Loucy (cell line): ENCODE measurements at regions not wholly inside any gene's neighbourhood (a gene's known extent, or its start where the extent isn't known, plus 50 kb on each side); places are given as distances from the start of the nearest gene placed in this dataset.
"Not testable (repeated sequence)": the region's sequence is repeated elsewhere in the genome, so short reads cannot be mapped to it uniquely, and the experiment has no call there.

Experiments used
- H2AFZ ChIP-seq: fragments of 200-600 bp; sonication (generic); 2 replicates; pipeline ENCODE4 v1.6.0; 2016; ENCODE audit warnings: antibody characterized with exemption, mild to moderate bottlenecking, low read length, moderate library complexity
- H3F3A ChIP-seq: fragments of 200-600 bp; 2 replicates; pipeline ENCODE4 v1.6.0; 2016; ENCODE audit warnings: antibody characterized with exemption, low read depth, mild to moderate bottlenecking
- H3K27me3 ChIP-seq: fragments of 200-600 bp; sonication (generic); 2 replicates; pipeline ENCODE4 v1.6.1; 2014; ENCODE audit warnings: low read length, mild to moderate bottlenecking; ENCODE audit not compliant: insufficient read depth, poor library complexity, severe bottlenecking
- H3K36me3 ChIP-seq: fragments of 200-600 bp; sonication (generic); 2 replicates; pipeline ENCODE4 v1.6.1; 2016; ENCODE audit warnings: low read length; ENCODE audit not compliant: insufficient read depth
- H3K4me1 ChIP-seq: fragments of 200-600 bp; sonication (generic); 2 replicates; pipeline ENCODE4 v1.5.1; 2014; ENCODE audit warnings: low read length, mild to moderate bottlenecking; ENCODE audit not compliant: insufficient read depth, poor library complexity, severe bottlenecking
- H3K4me2 ChIP-seq: fragments of 200-600 bp; sonication (generic); 2 replicates; pipeline ENCODE4 v1.6.0; 2014; ENCODE audit warnings: antibody characterized with exemption, low read length, low read depth, mild to moderate bottlenecking; ENCODE audit not compliant: poor library complexity, severe bottlenecking
- H3K4me3 ChIP-seq: fragments of 200-600 bp; sonication (generic); 2 replicates; pipeline ENCODE4 v1.5.1; 2014; ENCODE audit warnings: low read length, mild to moderate bottlenecking, mixed read lengths; ENCODE audit not compliant: poor library complexity, severe bottlenecking
- H3K79me2 ChIP-seq: fragments of 200-600 bp; sonication (generic); 2 replicates; pipeline ENCODE4 v1.6.1; 2014; ENCODE audit warnings: low read length; ENCODE audit not compliant: insufficient read depth
- H3K9ac ChIP-seq: fragments of 200-600 bp; sonication (generic); 2 replicates; pipeline ENCODE4 v1.6.0; 2014; ENCODE audit warnings: mild to moderate bottlenecking, low read depth, low read length, moderate library complexity; ENCODE audit not compliant: poor library complexity, severe bottlenecking
- H3K9me2 ChIP-seq: fragments of 200-600 bp; sonication (generic); replicated peaks from 2 replicates; pipeline ENCODE4 v1.6.1; 2016; ENCODE audit warnings: low read depth, low read length, mixed read lengths
- H3K9me3 ChIP-seq: fragments of 200-600 bp; sonication (generic); 2 replicates; pipeline ENCODE4 v1.6.1; 2014; ENCODE audit warnings: mild to moderate bottlenecking, antibody characterized with exemption, low read length, low read depth; ENCODE audit not compliant: insufficient read depth
- H4K20me1 ChIP-seq: fragments of 200-600 bp; sonication (generic); 2 replicates; pipeline ENCODE4 v1.6.0; 2014; ENCODE audit warnings: antibody characterized with exemption, low read length, mild to moderate bottlenecking; ENCODE audit not compliant: insufficient read depth, poor library complexity, severe bottlenecking
- EZH2phosphoT487 ChIP-seq: fragments of 200-600 bp; IDR thresholded peaks from 2 replicates; pipeline ENCODE4 v1.6.1; 2018; ENCODE audit warnings: antibody characterized with exemption, mild to moderate bottlenecking, moderate library complexity, borderline replicate concordance
- TF ChIP-seq, protein P1 (sequence below): fragments of 200-600 bp; sonication (generic); conservative IDR thresholded peaks from 2 replicates; pipeline ENCODE4 v1.5.1; 2014; ENCODE audit warnings: mild to moderate bottlenecking, antibody characterized with exemption, low read length

GRCh38 chr4:65234061-65234460, 436.2 kb downstream of the EPHA5 start:
- Histone ChIP-seq H3K4me1 (no peaks in the 10 kb centered on the region), H2AFZ (no peak overlapping the region), H3F3A (no peaks in the 10 kb centered on the region), H3K9ac (no peak overlapping the region), H3K9me3 (no peaks in the 10 kb centered on the region), H3K4me3 (no peak overlapping the region), H3K9me2 (no peaks in the 10 kb centered on the region), H3K4me2 (no peak overlapping the region), H3K79me2 (no peaks in the 10 kb centered on the region), H4K20me1 (no peaks in the 10 kb centered on the region), H3K36me3 (no peaks in the 10 kb centered on the region), H3K27me3 (no peaks in the 10 kb centered on the region)
- TF ChIP-seq, protein P1, sequence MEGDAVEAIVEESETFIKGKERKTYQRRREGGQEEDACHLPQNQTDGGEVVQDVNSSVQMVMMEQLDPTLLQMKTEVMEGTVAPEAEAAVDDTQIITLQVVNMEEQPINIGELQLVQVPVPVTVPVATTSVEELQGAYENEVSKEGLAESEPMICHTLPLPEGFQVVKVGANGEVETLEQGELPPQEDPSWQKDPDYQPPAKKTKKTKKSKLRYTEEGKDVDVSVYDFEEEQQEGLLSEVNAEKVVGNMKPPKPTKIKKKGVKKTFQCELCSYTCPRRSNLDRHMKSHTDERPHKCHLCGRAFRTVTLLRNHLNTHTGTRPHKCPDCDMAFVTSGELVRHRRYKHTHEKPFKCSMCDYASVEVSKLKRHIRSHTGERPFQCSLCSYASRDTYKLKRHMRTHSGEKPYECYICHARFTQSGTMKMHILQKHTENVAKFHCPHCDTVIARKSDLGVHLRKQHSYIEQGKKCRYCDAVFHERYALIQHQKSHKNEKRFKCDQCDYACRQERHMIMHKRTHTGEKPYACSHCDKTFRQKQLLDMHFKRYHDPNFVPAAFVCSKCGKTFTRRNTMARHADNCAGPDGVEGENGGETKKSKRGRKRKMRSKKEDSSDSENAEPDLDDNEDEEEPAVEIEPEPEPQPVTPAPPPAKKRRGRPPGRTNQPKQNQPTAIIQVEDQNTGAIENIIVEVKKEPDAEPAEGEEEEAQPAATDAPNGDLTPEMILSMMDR = no peak
- no peak for TF ChIP-seq EZH2phosphoT487

DNA sequence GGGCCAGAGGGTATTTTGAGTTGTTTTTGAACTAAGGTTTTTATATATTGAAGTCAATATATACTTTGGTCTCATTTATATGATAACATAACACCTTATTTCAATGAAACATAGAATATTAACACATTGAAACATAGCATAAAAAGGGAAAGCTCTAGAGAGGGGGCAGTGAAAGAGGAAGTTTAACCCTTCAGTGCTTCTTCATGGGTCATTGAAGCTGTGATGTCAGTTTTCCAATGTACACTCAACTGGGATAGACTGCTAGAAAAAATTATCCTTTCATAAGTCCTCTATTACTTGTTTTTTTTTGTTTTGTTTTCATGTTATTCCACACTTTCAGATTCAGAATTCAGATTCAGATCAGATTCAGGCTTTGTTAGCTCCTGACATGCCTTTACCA, 442.7 kb downstream of the EPHA5 start:
- H2AFZ ChIP-seq = no peak overlapping the region
- no peaks in the 10 kb centered on the region for H4K20me1 ChIP-seq
- H3K4me2 ChIP-seq = no peak overlapping the region
- H3K9ac ChIP-seq = no peak overlapping the region
- no peak for TF ChIP-seq EZH2phosphoT487
- TF ChIP-seq, protein P1 = no peak
- H3K27me3 ChIP-seq = no peaks in the 10 kb centered on the region
- H3K4me3 ChIP-seq = no peak overlapping the region
- no peaks in the 10 kb centered on the region for H3K4me1 ChIP-seq
- H3F3A ChIP-seq = no peaks in the 10 kb centered on the region
- no peaks in the 10 kb centered on the region for H3K9me2 ChIP-seq
- H3K79me2 ChIP-seq = no peaks in the 10 kb centered on the region
- no peaks in the 10 kb centered on the region for H3K36me3 ChIP-seq
- H3K9me3 ChIP-seq = no peaks in the 10 kb centered on the region

- no peaks in the 10 kb centered on the region for H3F3A ChIP-seq
- no peaks in the 10 kb centered on the region for H4K20me1 ChIP-seq
- H3K27me3 ChIP-seq = no peaks in the 10 kb centered on the region
- no peak for TF ChIP-seq EZH2phosphoT487
- H2AFZ ChIP-seq = no peak overlapping the region
- no peak overlapping the region for H3K9ac ChIP-seq
- H3K9me3 ChIP-seq = no peaks in the 10 kb centered on the region
- H3K79me2 ChIP-seq = no peaks in the 10 kb centered on the region
- no peak overlapping the region for H3K4me2 ChIP-seq
- H3K4me3 ChIP-seq = no peak overlapping the region
- no peaks in the 10 kb centered on the region for H3K9me2 ChIP-seq
- H3K4me1 ChIP-seq = no peaks in the 10 kb centered on the region
- H3K36me3 ChIP-seq = no peaks in the 10 kb centered on the region
These were observed 446.7 kb downstream of the EPHA5 start for GRCh38 chr4:65223601-65224000.

DNA sequence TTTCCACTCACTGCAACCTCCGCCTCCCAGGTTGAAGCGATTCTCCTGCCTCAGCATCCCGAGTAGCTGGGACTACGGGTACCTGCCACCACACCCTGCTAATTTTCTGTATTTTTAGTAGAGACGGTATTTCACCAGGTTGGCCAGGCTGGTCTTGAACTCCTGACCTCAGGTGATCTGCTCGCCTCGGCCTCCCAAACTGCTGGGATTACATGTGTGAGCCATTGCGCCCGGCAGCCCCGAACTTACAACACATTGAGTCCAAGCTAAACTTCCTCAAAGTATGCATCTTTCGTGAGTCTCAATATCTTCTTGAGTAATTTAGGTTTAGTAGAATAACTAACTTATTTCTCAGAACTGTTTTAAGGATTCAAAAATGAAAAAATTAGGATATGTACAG, 447.2 kb downstream of the EPHA5 start:
- H3K4me2 ChIP-seq, H3K36me3 ChIP-seq, H3K9me2 ChIP-seq, H3F3A ChIP-seq, H3K9me3 ChIP-seq, H3K4me1 ChIP-seq, H3K9ac ChIP-seq, H3K27me3 ChIP-seq, H2AFZ ChIP-seq, H4K20me1 ChIP-seq, H3K4me3 ChIP-seq, H3K79me2 ChIP-seq: not testable (repeated sequence)
